ENCODE measurements at regions not wholly inside any gene's neighbourhood (a gene's known extent, or its start where the extent isn't known, plus 50 kb on each side); places are given as distances from the start of the nearest gene placed in this dataset.
A peak's percentile ranks its signal among the peaks of the same experiment; 100 is the strongest.

GRCh38 chr18:985212-985661 is 80.6 kb downstream of the ADCYAP1 start:
- in situ Hi-C loops (cut with HindIII; ENCODE audit: low pct_unique_long_range_greater_than_20kb, low sequenced_read_pairs): no loop called here
- TF ChIP-seq JUND (IDR thresholded peaks at IDR 0.05; ENCODE audit: low read depth): no peak
- DNase-seq (ENCODE audit: low read depth in 1 of 2, low spot score in 1 of 2): no peak

- TF ChIP-seq JUND (IDR thresholded peaks at IDR 0.05; ENCODE audit: low read depth): no peak
- no peak for DNase-seq (ENCODE audit: low read depth in 1 of 2, low spot score in 1 of 2)
- in situ Hi-C loops (cut with HindIII; ENCODE audit: low pct_unique_long_range_greater_than_20kb, low sequenced_read_pairs): no loop called here
These were observed 81.4 kb downstream of the ADCYAP1 start for GRCh38 chr18:986051-986450.

GRCh38 chr18:986552-986951 is 81.9 kb downstream of the ADCYAP1 start:
- TF ChIP-seq JUND (IDR thresholded peaks at IDR 0.05; ENCODE audit: low read depth): no peak
- in situ Hi-C loops (cut with HindIII; ENCODE audit: low pct_unique_long_range_greater_than_20kb, low sequenced_read_pairs): no loop called here
- no peak for DNase-seq (ENCODE audit: low read depth in 1 of 2, low spot score in 1 of 2)

DNA sequence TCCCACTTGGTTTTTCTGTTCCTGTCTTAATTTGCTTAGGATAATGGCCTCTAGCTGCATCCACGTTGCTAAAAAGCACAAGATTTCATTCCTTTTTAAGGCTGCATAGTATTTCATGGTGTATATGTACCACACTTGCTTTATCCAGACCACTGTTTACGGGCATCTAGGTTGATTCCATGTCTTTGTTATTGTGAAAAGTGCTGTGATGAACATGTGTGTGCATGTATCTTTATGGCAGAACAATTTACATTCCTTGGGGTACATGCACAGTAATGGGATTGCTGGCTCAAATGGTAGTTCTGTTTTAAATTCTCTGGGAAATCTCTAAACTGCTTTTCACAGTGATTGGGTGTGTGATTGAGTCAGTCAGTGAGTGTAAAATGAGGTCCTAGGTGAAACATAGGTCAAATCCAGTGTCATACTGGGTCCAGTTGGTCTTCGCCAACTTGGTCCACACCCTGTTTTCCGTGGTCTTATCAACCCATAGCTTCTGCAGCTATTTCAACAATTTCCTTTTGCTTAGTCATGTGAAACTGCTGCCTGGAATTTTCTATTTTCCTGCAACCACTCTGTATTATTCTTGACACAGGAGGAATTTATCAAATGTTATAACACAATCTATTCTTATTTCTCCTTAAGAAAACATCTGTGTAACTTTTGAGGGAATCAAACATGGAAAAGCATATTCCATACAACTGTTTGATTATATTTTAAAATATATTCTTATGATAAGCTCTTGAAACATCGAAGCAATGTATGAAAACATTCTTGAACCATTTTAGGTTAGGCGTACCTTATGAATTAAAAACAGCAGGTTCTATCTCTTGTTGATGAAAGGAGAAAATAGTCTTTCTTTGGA is 82.9 kb downstream of the ADCYAP1 start:
- DNase-seq (ENCODE audit: low read depth in 1 of 2, low spot score in 1 of 2): no peak
- TF ChIP-seq JUND (IDR thresholded peaks at IDR 0.05; ENCODE audit: low read depth): no peak
- in situ Hi-C loops (cut with HindIII; ENCODE audit: low pct_unique_long_range_greater_than_20kb, low sequenced_read_pairs): no loop called here

DNA sequence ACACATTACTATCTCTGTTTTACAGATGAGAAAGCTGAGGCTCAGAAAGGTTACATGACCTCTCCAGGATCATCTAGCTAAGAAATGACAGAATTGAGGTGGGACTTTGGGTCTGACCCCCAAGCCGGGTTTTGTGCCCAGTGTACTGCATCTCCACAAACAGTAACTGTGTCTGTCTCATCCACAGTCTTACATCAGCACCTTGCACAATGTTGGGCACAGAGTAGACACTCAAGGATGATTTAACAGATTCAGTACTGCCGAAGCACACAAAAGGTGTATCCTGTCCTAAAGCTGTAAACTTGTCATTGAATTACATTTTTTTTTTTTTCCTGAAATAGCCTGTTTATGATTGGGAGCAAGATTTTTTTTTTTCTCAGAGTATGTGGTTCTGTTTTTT is 84.8 kb downstream of the ADCYAP1 start:
- in situ Hi-C loops (cut with HindIII; ENCODE audit: low pct_unique_long_range_greater_than_20kb, low sequenced_read_pairs): no loop called here
- no peak for TF ChIP-seq JUND (IDR thresholded peaks at IDR 0.05; ENCODE audit: low read depth)
- DNase-seq (ENCODE audit: low read depth in 1 of 2, low spot score in 1 of 2): no peak

DNA sequence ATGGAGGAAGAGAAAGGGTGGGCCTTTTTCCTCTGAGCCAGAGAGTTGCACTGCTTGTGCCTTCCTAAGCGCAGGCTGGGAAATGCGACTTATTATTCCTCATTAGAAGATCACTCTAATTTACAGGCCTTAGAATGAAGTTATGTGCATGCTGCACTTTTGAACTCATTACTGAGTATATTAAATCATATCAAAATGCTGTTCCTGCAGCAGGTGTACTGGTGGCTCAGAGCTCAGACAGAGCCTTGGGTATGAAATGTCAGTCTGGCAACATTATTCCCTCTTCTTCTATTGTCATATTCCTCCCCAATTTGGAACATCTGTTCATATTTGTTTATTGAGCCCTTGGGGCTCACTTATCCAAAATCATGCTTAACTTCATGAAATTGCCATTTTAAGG is 85.5 kb downstream of the ADCYAP1 start:
- DNase-seq (ENCODE audit: low read depth in 1 of 2, low spot score in 1 of 2): no peak
- in situ Hi-C loops (cut with HindIII; ENCODE audit: low pct_unique_long_range_greater_than_20kb, low sequenced_read_pairs): no loop called here
- TF ChIP-seq JUND (IDR thresholded peaks at IDR 0.05; ENCODE audit: low read depth): no peak

GRCh38 chr18:991441-991840 is 86.8 kb downstream of the ADCYAP1 start:
- in situ Hi-C loops (cut with HindIII; ENCODE audit: low pct_unique_long_range_greater_than_20kb, low sequenced_read_pairs): no loop called here
- no peak for DNase-seq (ENCODE audit: low read depth in 1 of 2, low spot score in 1 of 2)
- TF ChIP-seq JUND (IDR thresholded peaks at IDR 0.05; ENCODE audit: low read depth): no peak

DNA sequence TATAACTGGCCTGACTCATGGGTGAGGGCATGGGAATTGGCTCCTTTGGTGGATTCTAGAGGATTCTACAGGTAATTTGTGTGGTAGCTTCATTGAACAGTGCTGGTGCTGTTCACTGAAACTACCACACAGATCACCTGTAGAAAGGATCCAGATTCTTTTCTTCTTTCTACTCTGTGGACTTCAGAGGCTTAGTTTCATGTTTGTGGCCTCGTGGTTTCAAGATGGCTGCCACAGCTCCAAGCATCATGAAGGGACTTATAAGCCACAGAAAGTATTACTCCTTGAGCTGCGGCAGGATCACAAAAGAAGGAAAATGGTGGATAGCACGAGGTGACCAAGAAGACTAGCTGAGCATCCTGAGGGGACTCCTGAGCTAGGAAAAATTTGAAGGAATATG is 88.9 kb downstream of the ADCYAP1 start:
- in situ Hi-C loops (cut with HindIII; ENCODE audit: low pct_unique_long_range_greater_than_20kb, low sequenced_read_pairs): no loop called here
- DNase-seq (ENCODE audit: low read depth in 1 of 2, low spot score in 1 of 2): no peak
- TF ChIP-seq JUND (IDR thresholded peaks at IDR 0.05; ENCODE audit: low read depth): no peak

DNA sequence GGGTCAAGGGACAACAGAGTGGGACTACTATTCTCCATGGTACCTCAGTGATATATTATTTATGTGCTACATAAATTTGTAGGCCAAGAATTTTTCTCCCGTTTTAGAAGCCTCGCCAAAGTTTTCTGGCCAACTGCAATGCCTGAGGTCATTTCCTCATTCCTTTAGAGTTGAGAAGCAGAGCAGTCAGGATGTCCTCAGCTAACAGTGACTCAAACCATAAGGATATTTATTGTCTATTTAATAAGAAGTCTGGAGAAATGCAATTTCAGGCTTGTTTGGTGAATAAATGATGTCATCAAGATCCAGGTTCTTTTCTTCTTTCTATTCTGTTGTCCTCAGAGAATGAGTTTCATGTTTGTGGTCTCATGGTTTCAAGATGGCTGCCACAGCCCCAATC is 91.0 kb downstream of the ADCYAP1 start:
- in situ Hi-C loops (cut with HindIII; ENCODE audit: low pct_unique_long_range_greater_than_20kb, low sequenced_read_pairs): no loop called here
- DNase-seq (ENCODE audit: low read depth in 1 of 2, low spot score in 1 of 2): peak; percentile 3 to 68

GRCh38 chr18:997499-997898 is 92.8 kb downstream of the ADCYAP1 start:
- no peak for TF ChIP-seq JUND (IDR thresholded peaks at IDR 0.05; ENCODE audit: low read depth)
- in situ Hi-C loops (cut with HindIII; ENCODE audit: low pct_unique_long_range_greater_than_20kb, low sequenced_read_pairs): no loop called here
- DNase-seq (ENCODE audit: low read depth in 1 of 2, low spot score in 1 of 2): no peak

More for the DNA sequence above, 91.0 kb downstream of the ADCYAP1 start:
- TF ChIP-seq JUND (IDR thresholded peaks at IDR 0.05; ENCODE audit: low read depth): no peak

- DNase-seq (ENCODE audit: low read depth in 1 of 2, low spot score in 1 of 2): peak in 1 of 2 experiments; percentile 81
- no peak for TF ChIP-seq JUND (IDR thresholded peaks at IDR 0.05; ENCODE audit: low read depth)
- in situ Hi-C loops (cut with HindIII; ENCODE audit: low pct_unique_long_range_greater_than_20kb, low sequenced_read_pairs): no loop called here
These were observed 94.3 kb downstream of the ADCYAP1 start for GRCh38 chr18:998936-999335.

GRCh38 chr18:1002653-1003178 is 98.0 kb downstream of the ADCYAP1 start:
- no peak for TF ChIP-seq JUND (IDR thresholded peaks at IDR 0.05; ENCODE audit: low read depth)
- no peak for DNase-seq (ENCODE audit: low read depth in 1 of 2, low spot score in 1 of 2)
- in situ Hi-C loops (cut with HindIII; ENCODE audit: low pct_unique_long_range_greater_than_20kb, low sequenced_read_pairs): no loop called here

DNA sequence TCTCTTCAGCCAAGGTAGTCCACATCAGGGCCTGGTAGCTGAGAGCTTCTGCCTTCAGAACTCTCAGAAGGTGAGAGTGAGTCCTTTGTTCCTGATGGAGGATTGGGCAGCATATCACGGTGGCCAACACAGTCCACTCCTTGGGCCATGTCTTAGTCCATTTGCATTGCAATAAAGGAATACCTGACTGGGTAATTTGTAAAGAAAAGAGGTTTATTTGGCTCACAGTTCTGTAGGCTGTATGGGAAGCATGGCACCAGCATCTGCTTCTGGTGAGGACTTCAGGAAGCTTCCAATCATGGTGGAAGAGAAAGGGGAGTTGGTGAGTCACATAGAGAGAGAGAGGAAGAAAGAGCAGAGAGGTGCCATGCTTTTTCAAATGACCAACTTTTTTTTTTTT is 98.8 kb downstream of the ADCYAP1 start:
- no peak for TF ChIP-seq JUND (IDR thresholded peaks at IDR 0.05; ENCODE audit: low read depth)
- in situ Hi-C loops (cut with HindIII; ENCODE audit: low pct_unique_long_range_greater_than_20kb, low sequenced_read_pairs): no loop called here
- no peak for DNase-seq (ENCODE audit: low read depth in 1 of 2, low spot score in 1 of 2)
